Pancreas (tissue), 10 donors: ENCODE measurements at regions not wholly inside any gene's neighbourhood (a gene's known extent, or its start where the extent isn't known, plus 50 kb on each side); places are given as distances from the start of the nearest gene placed in this dataset.

Source experiments
- ATAC-seq, 4 donors: fragments of 200-7000 bp; cut with Tn5 transposase; one replicate each; pipeline versions ENCODE4 v1.8.0 to v1.9.1; 2020; ENCODE audit warnings: mild to moderate bottlenecking in 4 of 4, moderate library complexity in 4 of 4
- DNase-seq, 6 donors: peaks; one replicate each; pipeline ENCODE4 v3.0.0-alpha.2; 2020
- FAIRE-seq: peaks from 2 replicates; lab custom pipeline; 2012; peaks lifted over from hg19 to GRCh38; lab: Jason Lieb, UNC
- H3K27ac ChIP-seq, 4 donors: fragments of 200-600 bp; sonication (generic); 1 replicate in 3 of 4; 2 replicates in 1 of 4; pipeline versions ENCODE4 v1.5.0 to v1.8.0; 2020
- H3K27me3 ChIP-seq, 4 donors: fragments of 200-600 bp; one replicate each; pipeline ENCODE4 v1.8.0; 2021
- H3K36me3 ChIP-seq, 3 donors: fragments of 200-600 bp; sonication (generic) in 1 of 3; one replicate each; pipeline versions ENCODE4 v1.5.0 to v1.8.0; 2020 to 2021
- H3K4me1 ChIP-seq, 3 donors: fragments of 200-600 bp; one replicate each; pipeline ENCODE4 v1.8.0; 2021
- H3K4me3 ChIP-seq, 4 donors: fragments of 200-600 bp; sonication (generic) in 2 of 4; one replicate each; pipeline versions ENCODE4 v1.5.0 to v1.8.0; 2020 to 2021
- H3K9me3 ChIP-seq, 4 donors: fragments of 200-600 bp; one replicate each; pipeline ENCODE4 v1.8.0; 2021
- WGBS, 2 donors: extraction: QIAGEN DNeasy Blood & Tissue Kit; methylation state at CpG; one replicate each; pipeline ENCODE4 v1.1.7; 2013; 5-methylcytosine and 5-hydroxymethylcytosine counted together
- intact Hi-C, 3 donors: fragments of 100-400 bp; cut with DNase I; formaldehyde crosslinking; loops; one replicate each; pipeline versions ENCODE4 v1.11.1 to v1.14.2; 2022
- TF ChIP-seq, protein P1 (sequence below), 4 donors: fragments of 200-600 bp; sonication (generic) in 3 of 4; IDR thresholded peaks; one replicate each; pipeline versions ENCODE4 v1.5.0 to v1.8.0; 2021; ENCODE audit warnings: antibody characterized with exemption in 4 of 4
- donor health status: healthy with polysubstance abuse.
- donor health status: DM: no; HTN: no; CAD: no; lungs with moderate emphysema.
- donor health status: DM: no; HTN: no; CAD: no.
- donor health status: control.
- donor health status: control.
- donor health status: Bipolar disorder and iron deficiency.
- donor health status: DM: yes; HTN: yes; CAD: no.
- donor health status: DM: no; HTN: no; CAD: no.
- donor health status: DM: no; HTN: no; CAD: no.
- donor health status: DM: yes; HTN: yes; CAD: no.

DNA sequence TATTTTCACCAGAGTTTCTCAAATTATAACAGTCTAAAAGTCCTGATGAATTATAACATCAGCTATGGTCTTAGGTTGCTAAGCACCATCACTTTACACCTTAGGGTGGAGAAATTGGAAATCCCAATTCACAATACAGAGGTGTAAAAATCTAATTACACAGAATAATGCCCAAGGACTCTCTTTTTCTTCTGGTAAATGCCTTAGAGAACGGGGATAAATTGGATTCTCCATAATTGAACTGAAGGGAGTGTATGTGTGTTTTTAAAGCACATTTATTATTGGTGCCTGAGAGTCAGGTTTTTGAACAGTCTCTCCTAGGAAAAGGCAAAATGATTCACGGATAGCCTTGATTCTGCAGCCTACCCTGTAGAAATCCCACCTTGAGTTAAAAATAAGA is 66.8 kb downstream of the NIBAN1 start:
- 77 to 86% methylated on average over 2 of the region's 2 CpGs for WGBS, 2 donors
- intact Hi-C loops, result no loop called here
- H3K4me3 ChIP-seq, result no peak overlapping the region
- TF ChIP-seq, protein P1, sequence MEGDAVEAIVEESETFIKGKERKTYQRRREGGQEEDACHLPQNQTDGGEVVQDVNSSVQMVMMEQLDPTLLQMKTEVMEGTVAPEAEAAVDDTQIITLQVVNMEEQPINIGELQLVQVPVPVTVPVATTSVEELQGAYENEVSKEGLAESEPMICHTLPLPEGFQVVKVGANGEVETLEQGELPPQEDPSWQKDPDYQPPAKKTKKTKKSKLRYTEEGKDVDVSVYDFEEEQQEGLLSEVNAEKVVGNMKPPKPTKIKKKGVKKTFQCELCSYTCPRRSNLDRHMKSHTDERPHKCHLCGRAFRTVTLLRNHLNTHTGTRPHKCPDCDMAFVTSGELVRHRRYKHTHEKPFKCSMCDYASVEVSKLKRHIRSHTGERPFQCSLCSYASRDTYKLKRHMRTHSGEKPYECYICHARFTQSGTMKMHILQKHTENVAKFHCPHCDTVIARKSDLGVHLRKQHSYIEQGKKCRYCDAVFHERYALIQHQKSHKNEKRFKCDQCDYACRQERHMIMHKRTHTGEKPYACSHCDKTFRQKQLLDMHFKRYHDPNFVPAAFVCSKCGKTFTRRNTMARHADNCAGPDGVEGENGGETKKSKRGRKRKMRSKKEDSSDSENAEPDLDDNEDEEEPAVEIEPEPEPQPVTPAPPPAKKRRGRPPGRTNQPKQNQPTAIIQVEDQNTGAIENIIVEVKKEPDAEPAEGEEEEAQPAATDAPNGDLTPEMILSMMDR (IDR thresholded peaks at IDR 0.05), result no peak
- DNase-seq (no peak), FAIRE-seq (no peak), ATAC-seq (no peak)
- no peaks in the 10 kb centered on the region for H3K36me3 ChIP-seq
- no peaks in the 10 kb centered on the region for H3K27me3 ChIP-seq
- H3K4me1 ChIP-seq, result peaks cover 4 to 60% (median 33%) of the 10 kb centered on the region in 3 donors
- peak overlapping the region in 1 of 4 donors; percentile 50 for H3K27ac ChIP-seq
- no peaks in the 10 kb centered on the region for H3K9me3 ChIP-seq

DNA sequence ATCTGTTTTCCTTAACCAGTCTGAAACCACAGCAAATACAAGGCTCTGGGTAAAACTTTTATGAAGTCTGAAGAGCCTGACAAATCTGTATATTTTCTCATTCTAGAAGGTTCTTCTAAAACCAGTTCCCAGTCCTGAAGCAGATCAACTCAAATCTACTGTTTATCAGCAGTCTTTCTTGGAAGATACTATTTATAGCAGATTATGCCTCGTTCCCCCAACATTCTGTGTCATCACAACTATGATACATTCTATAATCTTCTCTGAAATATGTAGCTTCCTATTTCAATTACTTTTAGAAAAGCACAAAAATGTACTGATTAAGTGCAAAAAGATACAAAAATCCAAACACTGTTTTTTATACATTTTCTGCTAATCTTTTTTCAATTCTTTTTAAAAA is 67.5 kb downstream of the NIBAN1 start:
- peak overlapping the region in 2 of 4 donors; percentile 37 to 50 for H3K27ac ChIP-seq
- H3K27me3 ChIP-seq, result no peaks in the 10 kb centered on the region
- DNase-seq (no peak), ATAC-seq (no peak), FAIRE-seq (no peak)
- no peaks in the 10 kb centered on the region for H3K36me3 ChIP-seq
- H3K4me3 ChIP-seq, result no peak overlapping the region
- TF ChIP-seq, protein P1 (IDR thresholded peaks at IDR 0.05), result no peak
- no peaks in the 10 kb centered on the region for H3K9me3 ChIP-seq
- peaks cover 4 to 60% (median 39%) of the 10 kb centered on the region in 3 donors for H3K4me1 ChIP-seq
- WGBS, 2 donors, result 33 to 38% methylated on average over 1 of the region's 1 CpG
- intact Hi-C loops, result no loop called here

DNA sequence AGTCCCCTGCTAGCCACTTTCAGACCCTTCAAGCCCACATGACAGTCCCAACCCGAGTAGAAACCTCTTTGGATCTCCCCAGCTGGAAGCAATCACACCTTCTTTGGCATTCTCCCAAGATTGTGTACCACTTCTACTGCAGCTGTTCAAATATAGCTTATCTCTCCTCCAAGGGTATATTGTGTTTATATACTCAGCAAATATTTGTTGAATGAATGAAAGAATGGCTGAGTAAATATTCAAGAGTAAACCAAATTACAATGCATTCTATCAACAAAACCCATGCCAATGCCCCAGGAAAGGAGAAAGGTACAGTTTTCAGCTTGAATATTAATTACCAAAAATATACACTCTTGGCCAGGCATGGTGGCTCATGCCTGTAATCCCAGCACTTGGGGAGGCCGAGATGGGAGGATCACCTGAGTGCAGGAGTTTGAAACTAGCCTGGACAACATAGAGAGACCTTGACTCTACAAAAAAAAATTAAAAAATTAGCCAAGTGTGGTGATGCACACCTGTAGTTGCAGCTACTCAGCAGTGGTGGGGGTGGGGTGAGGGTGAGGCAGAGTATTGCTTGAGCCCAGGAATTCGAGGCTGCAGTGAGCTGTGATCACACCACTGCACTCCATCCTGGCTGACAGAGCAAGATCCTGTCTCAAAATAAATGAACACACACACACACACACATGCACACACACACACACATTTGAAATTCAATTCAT is 68.5 kb downstream of the NIBAN1 start:
- Histone ChIP-seq H3K9me3 (no peaks in the 10 kb centered on the region), H3K36me3 (no peaks in the 10 kb centered on the region), H3K4me1 (peaks cover 0 to 60% (median 42%) of the 10 kb centered on the region in 3 donors), H3K4me3 (no peak overlapping the region), H3K27ac (peak overlapping the region in 2 of 4 donors; percentile 50 to 70), H3K27me3 (no peaks in the 10 kb centered on the region)
- FAIRE-seq (no peak), DNase-seq (peak in 4 of 6 donors; percentile 51 to 72 (median 57)), ATAC-seq (peak; percentile 83 to 88 (median 86))
- WGBS, 2 donors, result 14 to 20% methylated on average over 3 of the region's 3 CpGs
- TF ChIP-seq, protein P1 (IDR thresholded peaks at IDR 0.05), result no peak
- intact Hi-C loops, result no loop called here

GRCh38 chr1:184903111-184903692 is 71.1 kb downstream of the NIBAN1 start:
- H3K27ac ChIP-seq, result no peak overlapping the region
- peaks cover 0 to 45% (median 31%) of the 10 kb centered on the region in 3 donors for H3K4me1 ChIP-seq
- 63 to 64% methylated on average over 2 of the region's 2 CpGs for WGBS, 2 donors
- no peaks in the 10 kb centered on the region for H3K27me3 ChIP-seq
- no peaks in the 10 kb centered on the region for H3K36me3 ChIP-seq
- TF ChIP-seq, protein P1 (IDR thresholded peaks at IDR 0.05), result no peak
- peak in 1 of 4 donors; percentile 14 for ATAC-seq
- H3K9me3 ChIP-seq, result no peaks in the 10 kb centered on the region
- H3K4me3 ChIP-seq, result no peak overlapping the region
- intact Hi-C loops, result no loop called here
- FAIRE-seq, result no peak
- DNase-seq, result no peak

GRCh38 chr1:184900507-184900906 is 73.8 kb downstream of the NIBAN1 start:
- TF ChIP-seq, protein P1 (IDR thresholded peaks at IDR 0.05), result no peak
- DNase-seq (no peak), ATAC-seq (no peak), FAIRE-seq (no peak)
- Histone ChIP-seq H3K4me3 (no peak overlapping the region), H3K36me3 (no peaks in the 10 kb centered on the region), H3K27me3 (no peaks in the 10 kb centered on the region), H3K9me3 (no peaks in the 10 kb centered on the region), H3K4me1 (peaks cover 0 to 30% (median 17%) of the 10 kb centered on the region in 3 donors), H3K27ac (peak overlapping the region in 2 of 4 donors; percentile 22 to 31)
- WGBS, 2 donors, result 81 to 89% methylated on average over 4 of the region's 4 CpGs
- intact Hi-C loops, result no loop called here
